PC-3 (cell line): ENCODE measurements at regions not wholly inside any gene's neighbourhood (a gene's known extent, or its start where the extent isn't known, plus 50 kb on each side); places are given as distances from the start of the nearest gene placed in this dataset.

Source experiments
- EZH2 ChIP-seq: fragments of 300-600 bp; sonication (generic); IDR thresholded peaks from one replicate; pipeline ENCODE4 v1.6.1; 2017; ENCODE audit warnings: antibody characterized with exemption, mild to moderate bottlenecking, low read length; ENCODE audit not compliant: unreplicated experiment
- EZH2phosphoT487 ChIP-seq: fragments of 300-600 bp; sonication (generic); IDR thresholded peaks from 2 replicates; pipeline ENCODE4 v1.6.1; 2018; ENCODE audit warnings: mild to moderate bottlenecking, antibody characterized with exemption, low read length, borderline replicate concordance
- TF ChIP-seq, protein P1 (sequence below): fragments of 300-600 bp; sonication (generic); conservative IDR thresholded peaks from 2 replicates; pipeline ENCODE4 v1.5.1; 2017; ENCODE audit warnings: antibody characterized with exemption, low read depth, mild to moderate bottlenecking, low read length

GRCh38 chr1:172941471-172941870 lies 109.3 kb downstream of the TNFSF18 start:
- TF ChIP-seq EZH2 (no peak), EZH2phosphoT487 (no peak)
- TF ChIP-seq, protein P1, sequence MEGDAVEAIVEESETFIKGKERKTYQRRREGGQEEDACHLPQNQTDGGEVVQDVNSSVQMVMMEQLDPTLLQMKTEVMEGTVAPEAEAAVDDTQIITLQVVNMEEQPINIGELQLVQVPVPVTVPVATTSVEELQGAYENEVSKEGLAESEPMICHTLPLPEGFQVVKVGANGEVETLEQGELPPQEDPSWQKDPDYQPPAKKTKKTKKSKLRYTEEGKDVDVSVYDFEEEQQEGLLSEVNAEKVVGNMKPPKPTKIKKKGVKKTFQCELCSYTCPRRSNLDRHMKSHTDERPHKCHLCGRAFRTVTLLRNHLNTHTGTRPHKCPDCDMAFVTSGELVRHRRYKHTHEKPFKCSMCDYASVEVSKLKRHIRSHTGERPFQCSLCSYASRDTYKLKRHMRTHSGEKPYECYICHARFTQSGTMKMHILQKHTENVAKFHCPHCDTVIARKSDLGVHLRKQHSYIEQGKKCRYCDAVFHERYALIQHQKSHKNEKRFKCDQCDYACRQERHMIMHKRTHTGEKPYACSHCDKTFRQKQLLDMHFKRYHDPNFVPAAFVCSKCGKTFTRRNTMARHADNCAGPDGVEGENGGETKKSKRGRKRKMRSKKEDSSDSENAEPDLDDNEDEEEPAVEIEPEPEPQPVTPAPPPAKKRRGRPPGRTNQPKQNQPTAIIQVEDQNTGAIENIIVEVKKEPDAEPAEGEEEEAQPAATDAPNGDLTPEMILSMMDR: no peak
